ENCODE measurements at regions not wholly inside any gene's neighbourhood (a gene's known extent, or its start where the extent isn't known, plus 50 kb on each side); places are given as distances from the start of the nearest gene placed in this dataset.

DNA sequence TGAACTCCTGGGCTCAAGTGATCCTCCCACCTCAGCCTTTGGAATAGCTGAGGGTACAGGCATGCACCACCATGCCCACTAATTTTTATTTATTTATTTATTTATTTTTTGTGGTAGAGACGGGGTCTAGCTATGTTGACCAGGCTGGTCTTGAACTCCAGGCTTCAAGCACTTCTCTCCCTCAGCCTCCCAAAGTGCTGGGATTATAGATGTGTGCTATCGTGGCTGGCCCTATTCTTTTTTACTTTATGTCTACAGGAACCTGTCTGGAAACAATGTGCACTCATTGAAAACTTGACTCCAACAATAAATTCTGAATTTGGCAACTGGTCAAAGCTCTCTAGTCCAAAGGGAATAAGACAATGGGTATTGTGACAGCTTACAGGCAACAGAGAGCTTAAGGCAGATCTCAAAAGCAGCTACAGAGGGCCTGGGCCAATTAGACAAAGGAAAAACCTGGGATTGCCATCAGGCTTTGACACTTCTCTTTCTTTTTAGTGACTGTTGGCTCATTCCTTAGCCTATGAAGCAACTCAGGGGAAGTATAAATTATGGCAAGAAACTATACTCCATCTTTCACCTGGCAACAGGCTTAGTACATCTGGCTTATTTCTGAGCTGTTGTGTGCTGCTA, 55.1 kb upstream of the RAPGEF4 start:
- H3K36me3 ChIP-seq, result no peaks in the 10 kb centered on the region
- H3K4me1 ChIP-seq, result no peaks in the 10 kb centered on the region
- WGBS, 2 donors, result 47 to 73% methylated on average over 2 of the region's 2 CpGs
- peaks cover 0 to 5% (median 0%) of the 10 kb centered on the region in 4 donors for H3K9me3 ChIP-seq
- H3K4me3 ChIP-seq, result no peak overlapping the region
- no peak for DNase-seq (ENCODE audit: low spot score in 2 of 2)
- no peaks in the 10 kb centered on the region for H3K27me3 ChIP-seq
- no peak overlapping the region for H3K27ac ChIP-seq
- TF ChIP-seq, protein P1, sequence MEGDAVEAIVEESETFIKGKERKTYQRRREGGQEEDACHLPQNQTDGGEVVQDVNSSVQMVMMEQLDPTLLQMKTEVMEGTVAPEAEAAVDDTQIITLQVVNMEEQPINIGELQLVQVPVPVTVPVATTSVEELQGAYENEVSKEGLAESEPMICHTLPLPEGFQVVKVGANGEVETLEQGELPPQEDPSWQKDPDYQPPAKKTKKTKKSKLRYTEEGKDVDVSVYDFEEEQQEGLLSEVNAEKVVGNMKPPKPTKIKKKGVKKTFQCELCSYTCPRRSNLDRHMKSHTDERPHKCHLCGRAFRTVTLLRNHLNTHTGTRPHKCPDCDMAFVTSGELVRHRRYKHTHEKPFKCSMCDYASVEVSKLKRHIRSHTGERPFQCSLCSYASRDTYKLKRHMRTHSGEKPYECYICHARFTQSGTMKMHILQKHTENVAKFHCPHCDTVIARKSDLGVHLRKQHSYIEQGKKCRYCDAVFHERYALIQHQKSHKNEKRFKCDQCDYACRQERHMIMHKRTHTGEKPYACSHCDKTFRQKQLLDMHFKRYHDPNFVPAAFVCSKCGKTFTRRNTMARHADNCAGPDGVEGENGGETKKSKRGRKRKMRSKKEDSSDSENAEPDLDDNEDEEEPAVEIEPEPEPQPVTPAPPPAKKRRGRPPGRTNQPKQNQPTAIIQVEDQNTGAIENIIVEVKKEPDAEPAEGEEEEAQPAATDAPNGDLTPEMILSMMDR (IDR thresholded peaks at IDR 0.05), result no peak
- TF ChIP-seq POLR2A (IDR thresholded peaks at IDR 0.05), result no peak

DNA sequence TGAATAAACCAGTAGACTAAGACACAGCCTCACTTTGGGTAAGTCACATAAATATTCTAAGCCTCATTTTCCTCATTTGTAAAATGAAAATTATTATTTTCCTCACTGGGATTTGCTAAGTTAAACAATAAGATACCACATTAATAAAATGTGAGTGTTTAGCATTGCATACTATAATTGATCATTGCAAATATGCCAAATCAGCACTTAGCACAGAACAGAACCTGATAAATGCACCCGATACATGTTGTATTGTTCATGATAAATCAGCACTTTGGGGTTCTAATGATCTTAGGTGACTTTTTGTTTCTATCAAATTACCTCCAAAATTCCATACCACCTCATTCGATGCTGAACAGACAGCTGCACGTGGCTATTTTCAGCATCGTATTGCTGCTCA, 50.2 kb upstream of the RAPGEF4 start:
- Histone ChIP-seq H3K4me1 (no peaks in the 10 kb centered on the region), H3K27me3 (no peaks in the 10 kb centered on the region), H3K4me3 (no peak overlapping the region), H3K27ac (no peak overlapping the region), H3K36me3 (no peaks in the 10 kb centered on the region), H3K9me3 (peaks cover 0 to 9% (median 0%) of the 10 kb centered on the region in 4 donors)
- DNase-seq (ENCODE audit: low spot score in 2 of 2), result no peak
- WGBS, 2 donors, result 86 to 92% methylated on average over 4 of the region's 4 CpGs
- TF ChIP-seq EP300 (IDR thresholded peaks at IDR 0.05) (no peak), POLR2A (IDR thresholded peaks at IDR 0.05) (no peak)
- TF ChIP-seq, protein P1 (IDR thresholded peaks at IDR 0.05), result no peak
